ENCODE measurements at regions not wholly inside any gene's neighbourhood (a gene's known extent, or its start where the extent isn't known, plus 50 kb on each side); places are given as distances from the start of the nearest gene placed in this dataset.

GRCh38 chr3:78424656-78425055 is 1343.1 kb downstream of the ROBO1 start:
- DNase-seq (ENCODE audit: extremely low read depth in 1 of 11, low read depth in 9 of 11, low spot score in 4 of 11): no peak

GRCh38 chr3:78426454-78426853 is 1341.3 kb downstream of the ROBO1 start:
- DNase-seq (ENCODE audit: extremely low read depth in 1 of 11, low read depth in 9 of 11, low spot score in 4 of 11): no peak

- no peak for DNase-seq (ENCODE audit: extremely low read depth in 1 of 11, low read depth in 9 of 11, low spot score in 4 of 11)
Observed at GRCh38 chr3:78427303-78427702, 1340.5 kb downstream of the ROBO1 start.

DNA sequence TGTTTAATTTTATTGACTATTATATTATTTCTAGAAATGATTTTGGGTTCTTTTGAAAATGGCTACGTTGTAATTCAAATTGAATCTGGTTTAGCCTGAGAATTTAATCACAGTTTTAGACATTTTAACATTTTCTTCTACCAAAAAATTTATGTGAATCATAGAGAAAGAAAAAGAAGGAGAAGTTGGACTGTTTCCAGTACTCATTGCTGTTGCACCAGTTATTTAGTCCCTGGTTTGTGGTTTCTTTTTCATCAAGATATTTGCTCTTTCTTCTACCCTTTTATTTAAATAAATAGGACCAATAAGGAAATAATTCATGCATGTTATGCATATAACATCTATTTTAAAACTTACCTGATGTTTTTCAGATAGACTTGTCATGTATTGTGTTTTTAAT is 1337.1 kb downstream of the ROBO1 start:
- no peak for DNase-seq (ENCODE audit: extremely low read depth in 1 of 11, low read depth in 9 of 11, low spot score in 4 of 11)

GRCh38 chr3:78434801-78435200 is 1333.0 kb downstream of the ROBO1 start:
- DNase-seq (ENCODE audit: extremely low read depth in 1 of 11, low read depth in 9 of 11, low spot score in 4 of 11): no peak

DNA sequence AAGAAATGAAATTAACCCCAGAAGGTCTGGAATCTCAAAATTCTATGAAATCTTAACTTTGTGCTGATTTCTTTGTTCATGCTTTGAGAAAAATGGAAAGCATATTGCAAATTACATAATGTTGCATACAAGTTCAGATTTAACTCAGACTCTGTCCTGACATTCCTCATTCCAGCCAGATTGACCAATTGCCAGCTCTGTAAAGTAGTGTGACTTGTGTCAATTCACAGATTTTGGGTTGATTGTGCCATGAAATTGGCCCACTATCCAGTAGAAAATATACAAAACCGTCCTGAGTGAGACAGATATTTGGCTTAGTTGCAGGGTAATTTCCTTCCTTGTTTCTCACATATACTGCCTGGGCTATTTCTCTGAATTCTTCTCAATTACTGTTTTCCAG is 1312.6 kb downstream of the ROBO1 start:
- no peak for DNase-seq (ENCODE audit: extremely low read depth in 1 of 11, low read depth in 9 of 11, low spot score in 4 of 11)

- no peak for DNase-seq (ENCODE audit: extremely low read depth in 1 of 11, low read depth in 9 of 11, low spot score in 4 of 11)
Observed at GRCh38 chr3:78455712-78456433, 1311.9 kb downstream of the ROBO1 start.

- no peak for DNase-seq (ENCODE audit: extremely low read depth in 1 of 11, low read depth in 9 of 11, low spot score in 4 of 11)
Observed at GRCh38 chr3:78459796-78460195, 1308.0 kb downstream of the ROBO1 start.

GRCh38 chr3:78462021-78462420 is 1305.8 kb downstream of the ROBO1 start:
- DNase-seq (ENCODE audit: extremely low read depth in 1 of 11, low read depth in 9 of 11, low spot score in 4 of 11): no peak

DNA sequence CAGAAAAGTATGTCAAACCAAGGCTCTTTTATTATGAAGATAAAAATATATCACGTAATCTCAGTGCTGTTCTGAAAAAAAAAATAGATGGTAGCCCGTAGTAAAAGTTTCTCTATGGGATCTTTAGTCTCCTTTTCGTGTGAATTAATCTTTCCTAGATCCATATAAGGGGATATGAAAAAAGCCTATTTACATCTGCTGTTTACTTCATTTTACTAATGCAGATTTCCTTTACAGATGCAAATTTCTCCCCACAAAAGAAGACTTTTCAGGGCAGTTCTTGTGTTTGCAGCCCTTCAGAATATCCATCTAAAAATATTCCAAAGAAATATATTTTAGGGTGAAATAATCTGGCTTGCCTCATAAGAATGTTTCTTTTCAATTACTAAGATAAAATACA is 1291.7 kb downstream of the ROBO1 start:
- no peak for DNase-seq (ENCODE audit: extremely low read depth in 1 of 11, low read depth in 9 of 11, low spot score in 4 of 11)

DNA sequence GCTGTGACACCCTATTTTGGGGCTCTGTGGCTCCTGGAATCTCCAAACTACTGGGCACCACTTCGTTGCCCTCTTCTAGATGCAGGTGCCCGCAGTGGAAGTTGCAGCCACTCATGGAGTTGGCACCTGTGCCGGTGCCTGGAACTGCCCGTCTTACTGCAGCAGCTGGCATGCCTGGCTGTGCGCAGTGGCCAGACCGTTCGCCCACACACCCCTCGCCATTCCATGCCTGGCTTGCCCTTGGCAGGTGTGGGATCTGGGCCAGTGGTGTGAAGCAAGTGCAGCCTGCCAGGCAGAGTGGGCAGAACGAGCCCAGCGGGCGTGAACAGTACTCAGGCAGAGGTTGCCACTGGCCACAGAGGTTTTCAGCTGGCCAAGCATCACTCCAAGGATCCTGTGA is 1286.7 kb downstream of the ROBO1 start:
- DNase-seq (ENCODE audit: extremely low read depth in 1 of 11, low read depth in 9 of 11, low spot score in 4 of 11): no peak

DNA sequence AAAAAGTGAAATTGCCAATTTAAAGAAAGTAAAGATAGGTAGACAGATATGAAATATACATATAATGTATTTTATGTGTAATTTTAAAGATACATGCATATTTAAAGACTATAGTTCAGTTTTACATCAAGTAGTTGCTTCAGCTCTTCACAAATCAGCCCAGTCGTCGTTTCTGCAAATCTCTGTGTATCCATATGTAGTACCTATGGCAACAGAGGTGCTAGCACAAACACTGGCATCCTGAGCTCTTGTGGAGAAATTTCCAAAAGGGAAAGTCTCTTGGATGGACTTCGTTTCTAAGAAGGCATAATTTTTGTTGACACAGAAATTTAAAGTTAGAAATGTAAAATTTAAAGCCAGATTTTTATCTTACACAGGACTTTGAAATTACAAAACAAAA is 1284.7 kb downstream of the ROBO1 start:
- no peak for DNase-seq (ENCODE audit: extremely low read depth in 1 of 11, low read depth in 9 of 11, low spot score in 4 of 11)

DNA sequence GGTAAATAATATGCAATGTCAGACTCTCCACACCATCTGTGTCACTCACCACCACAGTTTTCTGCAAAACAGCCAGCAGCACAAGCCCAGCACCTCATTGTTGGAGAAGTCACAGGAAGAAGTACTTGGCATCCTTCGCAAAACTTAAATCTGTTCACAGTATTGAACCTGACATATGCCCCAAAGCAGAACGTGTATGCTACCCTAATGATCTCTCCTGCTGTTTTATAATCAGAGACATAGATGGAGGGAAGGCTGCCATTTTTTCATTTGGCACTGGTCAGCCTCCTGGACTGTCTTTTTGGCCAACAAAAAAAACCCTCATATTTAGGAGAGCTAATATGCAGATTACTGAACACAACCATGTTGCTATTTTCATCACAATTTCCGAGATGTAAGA is 1272.9 kb downstream of the ROBO1 start:
- no peak for DNase-seq (ENCODE audit: extremely low read depth in 1 of 11, low read depth in 9 of 11, low spot score in 4 of 11)

GRCh38 chr3:78495301-78495700 is 1272.5 kb downstream of the ROBO1 start:
- DNase-seq (ENCODE audit: extremely low read depth in 1 of 11, low read depth in 9 of 11, low spot score in 4 of 11): no peak

- DNase-seq (ENCODE audit: extremely low read depth in 1 of 11, low read depth in 9 of 11, low spot score in 4 of 11): no peak
Observed at GRCh38 chr3:78496501-78496900, 1271.3 kb downstream of the ROBO1 start.

GRCh38 chr3:78497021-78497420 is 1270.8 kb downstream of the ROBO1 start:
- DNase-seq (ENCODE audit: extremely low read depth in 1 of 11, low read depth in 9 of 11, low spot score in 4 of 11): no peak

DNA sequence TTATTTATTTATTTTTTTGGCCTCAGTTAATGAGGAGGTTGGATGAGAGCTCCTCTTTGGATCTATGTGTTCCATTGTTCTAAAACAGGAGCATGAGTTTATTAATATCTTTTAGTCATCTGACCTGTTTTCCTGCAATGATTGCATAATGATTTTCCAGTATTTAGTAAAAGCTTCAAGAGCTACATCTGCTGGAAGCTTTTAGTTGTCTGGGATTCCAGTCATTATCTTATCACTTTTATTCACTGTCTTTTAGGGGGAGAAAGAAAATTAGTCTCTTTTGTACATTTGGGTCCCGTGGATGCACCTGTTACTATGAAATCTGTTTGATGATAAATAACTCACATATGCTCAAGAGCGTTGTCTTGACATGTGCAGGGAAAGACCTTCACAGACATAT is 1270.0 kb downstream of the ROBO1 start:
- DNase-seq (ENCODE audit: extremely low read depth in 1 of 11, low read depth in 9 of 11, low spot score in 4 of 11): no peak

DNA sequence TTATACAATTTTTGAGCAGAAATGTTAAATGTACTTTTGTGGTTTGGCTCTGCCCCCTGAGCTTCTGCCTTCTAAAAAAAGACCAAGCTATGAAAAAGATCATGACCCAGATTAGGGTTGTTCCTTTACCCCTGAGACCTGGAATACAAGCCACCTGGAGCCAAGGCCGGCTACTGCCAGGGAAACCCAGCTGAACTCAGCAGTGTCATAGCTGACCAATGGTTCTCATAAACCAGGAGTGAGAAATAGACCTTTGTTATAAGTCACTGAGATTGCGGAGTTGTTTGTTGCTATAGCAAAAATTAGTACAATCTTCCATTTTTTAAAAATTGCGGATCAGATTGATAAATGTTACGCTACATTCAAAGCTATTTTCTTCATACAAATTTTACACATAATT is 1261.7 kb downstream of the ROBO1 start:
- no peak for DNase-seq (ENCODE audit: extremely low read depth in 1 of 11, low read depth in 9 of 11, low spot score in 4 of 11)

DNA sequence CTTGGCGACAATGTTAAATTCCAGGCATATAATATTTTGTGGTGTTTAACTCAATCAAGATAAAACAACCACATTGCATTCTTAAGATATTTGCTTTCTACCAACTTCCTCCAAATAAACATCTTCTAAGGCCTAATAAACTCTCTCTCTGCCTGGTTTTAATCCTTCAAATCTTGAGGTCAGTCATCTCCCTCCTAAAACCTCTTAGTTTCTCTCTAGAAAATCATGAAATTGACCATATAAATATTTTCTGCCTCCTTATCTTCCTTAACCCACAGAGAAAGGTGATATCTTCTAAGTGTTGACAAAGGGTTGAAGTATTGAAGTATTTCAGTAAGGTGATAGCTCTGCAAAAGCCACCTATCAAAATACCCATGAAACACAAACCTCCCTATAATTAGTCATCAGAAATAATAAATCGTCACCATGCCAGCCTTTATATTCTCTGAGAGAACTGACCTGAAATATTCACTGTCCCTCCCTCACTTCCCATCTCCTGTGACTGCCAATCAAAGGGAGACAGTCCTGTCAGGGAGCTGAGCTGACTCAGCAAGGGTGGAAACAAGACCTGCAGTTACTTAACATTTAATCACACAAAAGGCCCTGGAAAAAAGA is 1261.1 kb downstream of the ROBO1 start:
- DNase-seq (ENCODE audit: extremely low read depth in 1 of 11, low read depth in 9 of 11, low spot score in 4 of 11): no peak

- no peak for DNase-seq (ENCODE audit: extremely low read depth in 1 of 11, low read depth in 9 of 11, low spot score in 4 of 11)
Observed at GRCh38 chr3:78507196-78507984, 1260.4 kb downstream of the ROBO1 start.
